Natural killer cell treated with Interleukin-12 subunit alpha and Interleukin-12 subunit beta and Interleukin-15 and Interleukin-18, amount 100 ng/mL, for 72 hours (primary cell): ENCODE measurements at regions not wholly inside any gene's neighbourhood (a gene's known extent, or its start where the extent isn't known, plus 50 kb on each side); places are given as distances from the start of the nearest gene placed in this dataset.
"Not testable (repeated sequence)": the region's sequence is repeated elsewhere in the genome, so short reads cannot be mapped to it uniquely, and the experiment has no call there.

Experiments used
- ATAC-seq, 2 donors: fragments of 150-1000 bp; cut with Tn5 transposase in 1 of 2; sonication (Bioruptor Pico), chemical (Tn5 transposase) in 1 of 2; 2 replicates each; pipeline ENCODE4 v1.10.0; 2021
- DNase-seq: peaks from one replicate; pipeline ENCODE4 v3.0.0; 2022; ENCODE audit warnings: low spot score
- H3K27ac Mint-ChIP-seq, 2 donors: 1 replicate in 1 of 2; 2 replicates in 1 of 2; pipeline ENCODE4 v1.8.0; 2022; ENCODE audit warnings: mixed read lengths in 2 of 2, mild to moderate bottlenecking in 1 of 2, moderate library complexity in 1 of 2
- H3K27me3 Mint-ChIP-seq, 2 donors: 1 replicate in 1 of 2; 2 replicates in 1 of 2; pipeline ENCODE4 v1.8.0; 2022; ENCODE audit warnings: mixed read lengths in 2 of 2
- H3K36me3 Mint-ChIP-seq: one replicate; pipeline ENCODE4 v1.8.0; 2022; ENCODE audit warnings: mixed read lengths
- H3K4me1 Mint-ChIP-seq, 2 donors: 1 replicate in 1 of 2; 2 replicates in 1 of 2; pipeline ENCODE4 v1.8.0; 2022; ENCODE audit warnings: low read depth in 2 of 2, mixed read lengths in 2 of 2, mild to moderate bottlenecking in 1 of 2
- H3K4me3 Mint-ChIP-seq: one replicate; pipeline ENCODE4 v1.8.0; 2022; ENCODE audit warnings: mixed read lengths
- H3K9me3 Mint-ChIP-seq: 2 replicates; pipeline ENCODE4 v1.8.0; 2022; ENCODE audit warnings: mixed read lengths

- H3K27me3 Mint-ChIP-seq = no peaks in the 10 kb centered on the region
- DNase-seq (no peak), ATAC-seq (no peak)
- H3K36me3 Mint-ChIP-seq = no peaks in the 10 kb centered on the region
- H3K9me3 Mint-ChIP-seq = peaks cover 27% of the 10 kb centered on the region
- no peak overlapping the region for H3K27ac Mint-ChIP-seq
- H3K4me3 Mint-ChIP-seq = no peak overlapping the region
- no peaks in the 10 kb centered on the region for H3K4me1 Mint-ChIP-seq
Observed at GRCh38 chr13:83085186-83085900, 796.9 kb downstream of the SLITRK1 start.

GRCh38 chr13:83077499-83077898 lies 804.8 kb downstream of the SLITRK1 start:
- no peak overlapping the region for H3K27ac Mint-ChIP-seq
- no peaks in the 10 kb centered on the region for H3K4me1 Mint-ChIP-seq
- H3K9me3 Mint-ChIP-seq = peaks cover 20% of the 10 kb centered on the region
- H3K36me3 Mint-ChIP-seq = no peaks in the 10 kb centered on the region
- DNase-seq (no peak), ATAC-seq (no peak)
- H3K27me3 Mint-ChIP-seq = no peaks in the 10 kb centered on the region
- H3K4me3 Mint-ChIP-seq = no peak overlapping the region

- peaks cover 15% of the 10 kb centered on the region for H3K9me3 Mint-ChIP-seq
- H3K4me3 Mint-ChIP-seq, H3K27me3 Mint-ChIP-seq: not testable (repeated sequence)
Observed at GRCh38 chr13:83073930-83074329, 808.3 kb downstream of the SLITRK1 start.

GRCh38 chr13:83065108-83065507 lies 817.2 kb downstream of the SLITRK1 start:
- Mint-ChIP-seq H3K27ac (no peak overlapping the region), H3K9me3 (peaks cover 22% of the 10 kb centered on the region), H3K36me3 (no peaks in the 10 kb centered on the region), H3K4me1 (no peaks in the 10 kb centered on the region), H3K4me3 (no peak overlapping the region), H3K27me3 (no peaks in the 10 kb centered on the region)
- ATAC-seq = no peak
- no peak for DNase-seq

More at GRCh38 chr13:83073930-83074329, 808.3 kb downstream of the SLITRK1 start:
- not testable (repeated sequence) for H3K27ac Mint-ChIP-seq, H3K36me3 Mint-ChIP-seq, ATAC-seq, DNase-seq, H3K4me1 Mint-ChIP-seq

GRCh38 chr13:83057119-83057518 lies 825.2 kb downstream of the SLITRK1 start:
- no peak overlapping the region for H3K4me3 Mint-ChIP-seq
- H3K27ac Mint-ChIP-seq = no peak overlapping the region
- DNase-seq = no peak
- no peaks in the 10 kb centered on the region for H3K36me3 Mint-ChIP-seq
- peaks cover 3% of the 10 kb centered on the region for H3K9me3 Mint-ChIP-seq
- ATAC-seq = no peak
- H3K27me3 Mint-ChIP-seq = no peaks in the 10 kb centered on the region
- no peaks in the 10 kb centered on the region for H3K4me1 Mint-ChIP-seq

- Mint-ChIP-seq H3K36me3 (no peaks in the 10 kb centered on the region), H3K4me1 (no peaks in the 10 kb centered on the region), H3K4me3 (no peak overlapping the region), H3K27me3 (no peaks in the 10 kb centered on the region), H3K27ac (no peak overlapping the region), H3K9me3 (no peaks in the 10 kb centered on the region)
- no peak for ATAC-seq
- no peak for DNase-seq
Observed at GRCh38 chr13:83056269-83056668, 826.0 kb downstream of the SLITRK1 start.

- Mint-ChIP-seq H3K36me3 (peaks cover 5% of the 10 kb centered on the region), H3K27ac (no peak overlapping the region), H3K4me1 (no peaks in the 10 kb centered on the region), H3K4me3 (no peak overlapping the region), H3K27me3 (no peaks in the 10 kb centered on the region), H3K9me3 (peaks cover 9% of the 10 kb centered on the region)
- ATAC-seq (no peak), DNase-seq (no peak)
Observed at GRCh38 chr13:83048419-83048818, 833.9 kb downstream of the SLITRK1 start.

- peaks cover 18% of the 10 kb centered on the region for H3K9me3 Mint-ChIP-seq
- DNase-seq (no peak), ATAC-seq (no peak)
- no peaks in the 10 kb centered on the region for H3K27me3 Mint-ChIP-seq
- H3K36me3 Mint-ChIP-seq = no peaks in the 10 kb centered on the region
- H3K4me1 Mint-ChIP-seq = no peaks in the 10 kb centered on the region
- H3K27ac Mint-ChIP-seq = no peak overlapping the region
- no peak overlapping the region for H3K4me3 Mint-ChIP-seq
Observed at GRCh38 chr13:83024955-83025594, 857.2 kb downstream of the SLITRK1 start.

GRCh38 chr13:83024232-83024631 lies 858.0 kb downstream of the SLITRK1 start:
- no peak for DNase-seq

GRCh38 chr13:83019986-83020385 lies 862.3 kb downstream of the SLITRK1 start:
- Mint-ChIP-seq H3K9me3 (peaks cover 13% of the 10 kb centered on the region), H3K27ac (no peak overlapping the region), H3K4me3 (no peak overlapping the region), H3K4me1 (no peaks in the 10 kb centered on the region), H3K27me3 (no peaks in the 10 kb centered on the region), H3K36me3 (no peaks in the 10 kb centered on the region)
- DNase-seq = no peak
- no peak for ATAC-seq

More at GRCh38 chr13:83024232-83024631, 858.0 kb downstream of the SLITRK1 start:
- H3K27ac Mint-ChIP-seq = no peak overlapping the region
- H3K36me3 Mint-ChIP-seq = no peaks in the 10 kb centered on the region
- ATAC-seq = no peak
- H3K9me3 Mint-ChIP-seq = peaks cover 17% of the 10 kb centered on the region
- H3K4me1 Mint-ChIP-seq = no peaks in the 10 kb centered on the region
- no peaks in the 10 kb centered on the region for H3K27me3 Mint-ChIP-seq
- no peak overlapping the region for H3K4me3 Mint-ChIP-seq

GRCh38 chr13:83009987-83010386 lies 872.3 kb downstream of the SLITRK1 start:
- H3K27ac Mint-ChIP-seq = no peak overlapping the region
- no peak for ATAC-seq
- DNase-seq = no peak
- H3K27me3 Mint-ChIP-seq = no peaks in the 10 kb centered on the region
- H3K4me1 Mint-ChIP-seq = no peaks in the 10 kb centered on the region
- no peak overlapping the region for H3K4me3 Mint-ChIP-seq
- peaks cover 16% of the 10 kb centered on the region for H3K9me3 Mint-ChIP-seq
- peaks cover 13% of the 10 kb centered on the region for H3K36me3 Mint-ChIP-seq

- Mint-ChIP-seq H3K27ac (no peak overlapping the region), H3K4me3 (no peak overlapping the region)
- no peak for ATAC-seq
Observed at GRCh38 chr13:83008212-83008929, 873.9 kb downstream of the SLITRK1 start.

GRCh38 chr13:83007226-83007625 lies 875.0 kb downstream of the SLITRK1 start:
- ATAC-seq (no peak), DNase-seq (no peak)
- Mint-ChIP-seq H3K27ac (no peak overlapping the region), H3K27me3 (no peaks in the 10 kb centered on the region), H3K4me1 (no peaks in the 10 kb centered on the region), H3K36me3 (no peaks in the 10 kb centered on the region), H3K9me3 (peaks cover 12% of the 10 kb centered on the region), H3K4me3 (no peak overlapping the region)

More at GRCh38 chr13:83008212-83008929, 873.9 kb downstream of the SLITRK1 start:
- H3K27me3 Mint-ChIP-seq = no peaks in the 10 kb centered on the region
- H3K9me3 Mint-ChIP-seq = peaks cover 12% of the 10 kb centered on the region
- DNase-seq = no peak
- no peaks in the 10 kb centered on the region for H3K36me3 Mint-ChIP-seq
- H3K4me1 Mint-ChIP-seq = no peaks in the 10 kb centered on the region

- H3K27me3 Mint-ChIP-seq = no peaks in the 10 kb centered on the region
Observed at GRCh38 chr13:83003185-83003584, 879.1 kb downstream of the SLITRK1 start.

More at GRCh38 chr13:83003185-83003584, 879.1 kb downstream of the SLITRK1 start:
- no peaks in the 10 kb centered on the region for H3K4me1 Mint-ChIP-seq
- no peak overlapping the region for H3K27ac Mint-ChIP-seq
- ATAC-seq = no peak
- peaks cover 17% of the 10 kb centered on the region for H3K9me3 Mint-ChIP-seq
- H3K36me3 Mint-ChIP-seq = no peaks in the 10 kb centered on the region
- no peak overlapping the region for H3K4me3 Mint-ChIP-seq
- DNase-seq = no peak
